SU-DHL-6 (cell line): ENCODE measurements at regions not wholly inside any gene's neighbourhood (a gene's known extent, or its start where the extent isn't known, plus 50 kb on each side); places are given as distances from the start of the nearest gene placed in this dataset.

Source experiments
- H2AFZ ChIP-seq: fragments of 200-600 bp; sonication (generic); 2 replicates; pipeline ENCODE4 v1.6.1; 2014; ENCODE audit warnings: low read depth, mild to moderate bottlenecking, moderate library complexity, mixed read lengths, antibody characterized with exemption, low read length; ENCODE audit not compliant: severe bottlenecking
- H3F3A ChIP-seq: fragments of 200-600 bp; shearing (Covaris generic); 2 replicates; pipeline ENCODE4 v1.6.0; 2016; ENCODE audit warnings: antibody characterized with exemption, mild to moderate bottlenecking; ENCODE audit not compliant: insufficient read depth
- H3K27ac ChIP-seq: fragments of 200-600 bp; sonication (generic); 2 replicates; pipeline ENCODE4 v1.5.1; 2016; ENCODE audit warnings: low read depth, mild to moderate bottlenecking, low read length, moderate library complexity, mixed read lengths
- H3K27me3 ChIP-seq: fragments of 200-600 bp; sonication (generic), shearing (Covaris generic); 2 replicates; pipeline ENCODE4 v1.6.0; 2014; ENCODE audit warnings: mild to moderate bottlenecking, low read length
- H3K36me3 ChIP-seq: fragments of 200-600 bp; sonication (generic); 2 replicates; pipeline ENCODE4 v1.6.1; 2014; ENCODE audit warnings: mild to moderate bottlenecking, low read length, mixed read lengths
- H3K4me2 ChIP-seq: fragments of 300-600, 200-600 bp; shearing (Covaris generic), sonication (generic); 2 replicates; pipeline ENCODE4 v1.6.0; 2014; ENCODE audit warnings: low read length, low read depth, mild to moderate bottlenecking; ENCODE audit not compliant: poor library complexity, severe bottlenecking
- H3K4me3 ChIP-seq: fragments of 200-600 bp; sonication (generic); 2 replicates; pipeline ENCODE4 v1.5.1; 2014; ENCODE audit warnings: antibody characterized with exemption, low read length, mild to moderate bottlenecking, mixed read lengths; ENCODE audit not compliant: insufficient read depth, poor library complexity, severe bottlenecking
- H3K79me2 ChIP-seq: fragments of 200-600 bp; sonication (generic); 2 replicates; pipeline ENCODE4 v1.6.1; 2014; ENCODE audit warnings: mild to moderate bottlenecking, low read length, moderate library complexity; ENCODE audit not compliant: insufficient read depth
- H3K9ac ChIP-seq: fragments of 200-600 bp; sonication (generic); 2 replicates; pipeline ENCODE4 v1.7.0; 2014; ENCODE audit warnings: mild to moderate bottlenecking, low read length
- H3K9me2 ChIP-seq: fragments of 200-600 bp; sonication (generic); replicated peaks from 2 replicates; pipeline ENCODE4 v1.6.1; 2014; ENCODE audit warnings: low read length; ENCODE audit not compliant: insufficient read depth
- H3K9me3 ChIP-seq: fragments of 200-600 bp; sonication (generic); 2 replicates; pipeline ENCODE4 v1.6.1; 2014; ENCODE audit warnings: low read length, mixed read lengths; ENCODE audit not compliant: insufficient read depth
- H4K20me1 ChIP-seq: fragments of 200-600 bp; sonication (generic); 2 replicates; pipeline ENCODE4 v1.6.1; 2014; ENCODE audit warnings: low read depth, mild to moderate bottlenecking, antibody characterized with exemption, low read length, moderate library complexity, mixed read lengths
- EZH2phosphoT487 ChIP-seq: fragments of 200-600 bp; sonication (generic), shearing (Covaris generic); conservative IDR thresholded peaks from 2 replicates; pipeline ENCODE4 v1.6.1; 2018; ENCODE audit warnings: mild to moderate bottlenecking, antibody characterized with exemption, low read length, moderate library complexity, mixed read lengths
- TF ChIP-seq, protein P1 (sequence below): fragments of 200-600 bp; sonication (generic); IDR thresholded peaks from one replicate; pipeline ENCODE4 v1.5.1; 2017; ENCODE audit warnings: antibody characterized with exemption, mild to moderate bottlenecking, low read length, moderate library complexity; ENCODE audit not compliant: insufficient read depth, poor library complexity, severe bottlenecking

DNA sequence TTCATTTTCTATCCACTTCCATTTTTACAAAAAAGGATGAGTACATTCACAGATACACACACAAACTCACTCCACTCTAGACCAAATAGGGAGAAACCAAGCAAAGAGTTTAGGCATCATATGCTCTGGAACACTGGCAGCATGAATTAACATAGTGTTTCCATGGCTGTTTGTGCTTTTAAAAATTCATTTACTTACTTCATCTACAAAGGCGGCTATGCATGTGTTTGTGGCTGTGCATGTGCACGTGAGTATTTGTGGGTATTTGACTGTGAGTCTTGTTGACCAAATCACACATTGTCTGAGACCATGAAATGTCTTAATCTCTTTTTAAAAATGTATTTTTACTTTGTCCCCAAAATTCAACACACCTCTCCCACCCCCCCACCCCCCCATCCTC lies 203.0 kb upstream of the SESN3 start:
- Histone ChIP-seq H3K4me2 (no peak overlapping the region), H3K9ac (no peak overlapping the region), H3K27ac (no peak overlapping the region), H2AFZ (no peak overlapping the region), H3F3A (no peaks in the 10 kb centered on the region), H3K36me3 (no peaks in the 10 kb centered on the region), H3K27me3 (no peaks in the 10 kb centered on the region), H3K79me2 (no peaks in the 10 kb centered on the region), H4K20me1 (no peaks in the 10 kb centered on the region), H3K9me2 (no peaks in the 10 kb centered on the region), H3K4me3 (no peak overlapping the region), H3K9me3 (no peaks in the 10 kb centered on the region)
- TF ChIP-seq, protein P1, sequence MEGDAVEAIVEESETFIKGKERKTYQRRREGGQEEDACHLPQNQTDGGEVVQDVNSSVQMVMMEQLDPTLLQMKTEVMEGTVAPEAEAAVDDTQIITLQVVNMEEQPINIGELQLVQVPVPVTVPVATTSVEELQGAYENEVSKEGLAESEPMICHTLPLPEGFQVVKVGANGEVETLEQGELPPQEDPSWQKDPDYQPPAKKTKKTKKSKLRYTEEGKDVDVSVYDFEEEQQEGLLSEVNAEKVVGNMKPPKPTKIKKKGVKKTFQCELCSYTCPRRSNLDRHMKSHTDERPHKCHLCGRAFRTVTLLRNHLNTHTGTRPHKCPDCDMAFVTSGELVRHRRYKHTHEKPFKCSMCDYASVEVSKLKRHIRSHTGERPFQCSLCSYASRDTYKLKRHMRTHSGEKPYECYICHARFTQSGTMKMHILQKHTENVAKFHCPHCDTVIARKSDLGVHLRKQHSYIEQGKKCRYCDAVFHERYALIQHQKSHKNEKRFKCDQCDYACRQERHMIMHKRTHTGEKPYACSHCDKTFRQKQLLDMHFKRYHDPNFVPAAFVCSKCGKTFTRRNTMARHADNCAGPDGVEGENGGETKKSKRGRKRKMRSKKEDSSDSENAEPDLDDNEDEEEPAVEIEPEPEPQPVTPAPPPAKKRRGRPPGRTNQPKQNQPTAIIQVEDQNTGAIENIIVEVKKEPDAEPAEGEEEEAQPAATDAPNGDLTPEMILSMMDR = no peak

DNA sequence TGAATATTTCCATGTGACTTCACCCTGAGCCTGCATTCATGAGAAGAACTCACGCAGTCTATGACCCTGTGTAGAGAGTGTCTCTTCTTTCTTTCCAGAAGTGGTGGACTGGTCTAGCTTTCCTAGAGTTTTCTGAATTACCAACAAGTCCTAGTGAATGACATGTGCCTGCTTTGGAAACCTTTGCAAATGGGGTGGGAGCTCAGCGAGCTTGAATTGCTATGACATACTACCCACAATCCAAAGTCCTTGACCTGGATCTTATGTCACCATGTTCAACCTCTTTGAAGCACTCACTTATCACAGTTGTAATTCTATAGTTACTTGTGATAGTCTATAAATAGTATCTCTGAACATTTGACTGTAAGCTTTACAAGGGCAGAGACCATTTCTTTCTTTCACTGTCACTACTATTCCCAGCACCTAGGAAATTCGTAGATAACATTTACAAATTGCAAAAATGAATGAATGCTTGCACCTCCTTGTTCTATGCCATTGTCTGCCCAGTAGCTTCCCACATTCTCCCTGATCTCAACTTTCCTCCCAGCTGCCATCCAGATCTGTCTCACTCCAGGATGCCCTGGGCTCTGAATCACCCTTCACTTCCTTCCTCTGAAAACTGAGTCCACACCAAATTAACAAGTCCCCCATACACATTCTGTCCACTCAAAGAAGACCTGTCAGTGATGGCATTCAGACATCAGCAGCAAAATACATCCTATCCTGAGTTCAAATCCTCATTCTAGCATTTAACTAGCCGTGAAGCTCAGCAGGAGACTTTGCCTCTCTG lies 201.9 kb upstream of the SESN3 start:
- no peaks in the 10 kb centered on the region for H3K27me3 ChIP-seq
- no peak overlapping the region for H3K27ac ChIP-seq
- H3K9ac ChIP-seq = no peak overlapping the region
- H3K9me3 ChIP-seq = no peaks in the 10 kb centered on the region
- no peaks in the 10 kb centered on the region for H3K36me3 ChIP-seq
- TF ChIP-seq, protein P1 = no peak
- no peak for TF ChIP-seq EZH2phosphoT487
- H3F3A ChIP-seq = no peaks in the 10 kb centered on the region
- H3K4me3 ChIP-seq = no peak overlapping the region
- no peak overlapping the region for H2AFZ ChIP-seq
- no peaks in the 10 kb centered on the region for H3K9me2 ChIP-seq
- no peaks in the 10 kb centered on the region for H4K20me1 ChIP-seq
- H3K79me2 ChIP-seq = no peaks in the 10 kb centered on the region
- H3K4me2 ChIP-seq = no peak overlapping the region

DNA sequence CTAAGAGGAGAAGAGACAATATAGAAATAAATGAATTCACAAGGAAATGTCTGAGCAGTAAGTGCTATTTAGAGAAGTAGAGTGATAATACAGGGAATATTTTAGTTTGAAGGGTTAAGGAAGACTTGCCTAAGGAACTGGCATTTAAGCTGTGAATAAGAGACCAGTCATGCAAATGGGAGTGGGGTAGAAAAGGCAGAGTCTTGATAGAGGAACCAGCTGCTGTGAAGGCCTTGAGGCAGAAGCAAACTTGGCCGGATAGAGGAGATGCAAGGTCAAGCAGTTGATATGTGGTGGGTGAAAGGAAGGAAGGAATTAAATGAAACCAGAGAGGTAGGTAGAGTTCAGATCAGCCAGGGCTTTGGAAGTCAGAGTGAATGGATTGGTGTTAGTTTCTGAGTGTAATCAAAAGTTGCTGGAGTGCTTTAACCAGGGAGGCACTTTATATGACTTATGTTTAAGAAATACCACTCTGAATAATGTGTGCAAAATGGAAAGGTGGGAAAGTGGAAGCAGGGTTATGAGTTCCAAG lies 198.4 kb upstream of the SESN3 start:
- H3K9me3 ChIP-seq = no peaks in the 10 kb centered on the region
- H3K9ac ChIP-seq = no peak overlapping the region
- no peaks in the 10 kb centered on the region for H3K9me2 ChIP-seq
- TF ChIP-seq, protein P1 = no peak
- no peak for TF ChIP-seq EZH2phosphoT487
- no peaks in the 10 kb centered on the region for H3K27me3 ChIP-seq
- H2AFZ ChIP-seq = no peak overlapping the region
- H3K79me2 ChIP-seq = no peaks in the 10 kb centered on the region
- H3K27ac ChIP-seq = no peak overlapping the region
- no peak overlapping the region for H3K4me3 ChIP-seq
- H4K20me1 ChIP-seq = no peaks in the 10 kb centered on the region
- no peak overlapping the region for H3K4me2 ChIP-seq
- H3K36me3 ChIP-seq = no peaks in the 10 kb centered on the region
- no peaks in the 10 kb centered on the region for H3F3A ChIP-seq
